ENCODE measurements at regions not wholly inside any gene's neighbourhood (a gene's known extent, or its start where the extent isn't known, plus 50 kb on each side); places are given as distances from the start of the nearest gene placed in this dataset.

DNA sequence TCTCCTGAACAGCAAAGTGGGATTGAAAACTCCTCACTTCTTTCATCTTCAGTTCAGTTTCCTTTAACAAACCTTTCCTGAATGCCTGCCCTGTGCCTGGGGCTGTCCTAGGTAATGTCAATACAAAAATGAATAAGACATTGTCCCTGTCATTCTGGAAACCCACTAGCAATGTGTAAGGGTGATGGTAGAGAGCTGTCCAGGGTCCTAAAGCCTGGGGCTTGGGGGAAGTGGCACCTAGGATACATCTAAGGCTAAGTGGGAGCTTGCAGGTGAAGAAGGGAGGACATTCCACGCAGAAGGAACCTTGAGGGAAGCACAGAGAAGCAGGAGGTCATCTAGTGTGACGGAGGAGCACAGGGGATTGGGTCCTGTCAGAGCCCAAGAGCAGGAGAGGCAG, 212.7 kb upstream of the PPP2R3A start:
- DNase-seq (ENCODE audit: low read depth) = no peak
- H3K4me3 ChIP-seq (ENCODE audit: low read depth, low read length) = no peak overlapping the region
- TF ChIP-seq, protein P1, sequence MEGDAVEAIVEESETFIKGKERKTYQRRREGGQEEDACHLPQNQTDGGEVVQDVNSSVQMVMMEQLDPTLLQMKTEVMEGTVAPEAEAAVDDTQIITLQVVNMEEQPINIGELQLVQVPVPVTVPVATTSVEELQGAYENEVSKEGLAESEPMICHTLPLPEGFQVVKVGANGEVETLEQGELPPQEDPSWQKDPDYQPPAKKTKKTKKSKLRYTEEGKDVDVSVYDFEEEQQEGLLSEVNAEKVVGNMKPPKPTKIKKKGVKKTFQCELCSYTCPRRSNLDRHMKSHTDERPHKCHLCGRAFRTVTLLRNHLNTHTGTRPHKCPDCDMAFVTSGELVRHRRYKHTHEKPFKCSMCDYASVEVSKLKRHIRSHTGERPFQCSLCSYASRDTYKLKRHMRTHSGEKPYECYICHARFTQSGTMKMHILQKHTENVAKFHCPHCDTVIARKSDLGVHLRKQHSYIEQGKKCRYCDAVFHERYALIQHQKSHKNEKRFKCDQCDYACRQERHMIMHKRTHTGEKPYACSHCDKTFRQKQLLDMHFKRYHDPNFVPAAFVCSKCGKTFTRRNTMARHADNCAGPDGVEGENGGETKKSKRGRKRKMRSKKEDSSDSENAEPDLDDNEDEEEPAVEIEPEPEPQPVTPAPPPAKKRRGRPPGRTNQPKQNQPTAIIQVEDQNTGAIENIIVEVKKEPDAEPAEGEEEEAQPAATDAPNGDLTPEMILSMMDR (IDR thresholded peaks at IDR 0.05; ENCODE audit: low read depth, low read length, missing control alignments) = no peak

DNA sequence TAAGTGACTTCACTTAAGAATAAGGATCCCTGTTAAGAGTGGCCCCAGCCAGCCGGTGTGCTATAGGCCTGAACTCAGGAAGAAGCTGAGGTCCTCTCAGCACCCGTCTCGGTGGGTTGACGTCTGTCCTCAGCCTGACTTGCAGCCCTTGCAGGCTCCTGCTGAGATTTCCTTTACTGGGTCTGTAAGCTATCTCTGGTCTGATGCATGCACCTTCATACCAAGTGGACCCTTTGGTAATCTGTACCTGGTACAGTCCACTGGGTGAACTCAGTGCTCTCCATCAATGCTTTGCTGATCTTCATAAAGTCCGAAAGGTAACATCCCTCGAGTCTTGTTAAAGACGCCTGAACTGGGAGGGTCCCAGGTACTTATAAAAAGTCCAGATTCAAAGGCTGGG, 212.0 kb upstream of the PPP2R3A start:
- TF ChIP-seq, protein P1 (IDR thresholded peaks at IDR 0.05; ENCODE audit: low read depth, low read length, missing control alignments) = no peak
- no peak for DNase-seq (ENCODE audit: low read depth)

DNA sequence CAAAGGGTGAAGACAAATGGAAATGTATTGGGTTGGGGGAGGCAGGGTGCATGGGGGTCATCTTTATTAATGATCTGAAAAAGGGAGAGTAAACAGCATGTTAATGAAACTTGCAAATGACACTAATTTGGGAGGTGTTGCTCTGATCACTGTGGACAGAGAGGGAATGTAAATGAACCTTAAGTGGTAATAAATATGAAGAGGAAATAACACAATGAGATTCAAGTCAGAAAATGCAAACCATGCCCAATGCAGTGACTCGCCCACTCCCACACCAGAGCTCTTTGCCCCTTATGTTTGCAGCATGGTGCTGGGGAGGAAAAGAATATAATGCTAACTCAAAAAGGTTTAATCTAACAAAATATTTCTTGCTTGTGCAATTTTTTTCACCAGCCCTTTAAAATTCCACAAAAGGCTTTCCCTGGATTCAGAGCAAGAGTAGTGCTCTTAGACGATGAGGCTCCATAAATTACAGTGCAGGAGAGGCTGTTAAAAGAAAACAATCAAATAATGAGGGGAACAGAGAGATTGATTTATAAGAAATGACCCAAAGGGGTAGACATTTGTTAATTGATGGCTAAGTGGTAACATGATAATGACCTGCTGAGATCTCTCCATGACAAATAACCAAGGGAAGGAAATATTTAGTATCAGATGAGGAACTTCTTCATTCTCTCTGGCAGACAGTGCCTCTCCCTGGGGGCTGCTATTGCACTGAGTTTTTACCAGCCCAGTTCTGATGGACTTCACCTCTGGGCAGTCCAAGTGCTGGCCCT, 210.0 kb upstream of the PPP2R3A start:
- H3K4me3 ChIP-seq (ENCODE audit: low read depth, low read length) = no peak overlapping the region
- TF ChIP-seq, protein P1 (IDR thresholded peaks at IDR 0.05; ENCODE audit: low read depth, low read length, missing control alignments) = no peak
- no peak for DNase-seq (ENCODE audit: low read depth)

More for the DNA sequence above, 212.0 kb upstream of the PPP2R3A start:
- no peak overlapping the region for H3K4me3 ChIP-seq (ENCODE audit: low read depth, low read length)

DNA sequence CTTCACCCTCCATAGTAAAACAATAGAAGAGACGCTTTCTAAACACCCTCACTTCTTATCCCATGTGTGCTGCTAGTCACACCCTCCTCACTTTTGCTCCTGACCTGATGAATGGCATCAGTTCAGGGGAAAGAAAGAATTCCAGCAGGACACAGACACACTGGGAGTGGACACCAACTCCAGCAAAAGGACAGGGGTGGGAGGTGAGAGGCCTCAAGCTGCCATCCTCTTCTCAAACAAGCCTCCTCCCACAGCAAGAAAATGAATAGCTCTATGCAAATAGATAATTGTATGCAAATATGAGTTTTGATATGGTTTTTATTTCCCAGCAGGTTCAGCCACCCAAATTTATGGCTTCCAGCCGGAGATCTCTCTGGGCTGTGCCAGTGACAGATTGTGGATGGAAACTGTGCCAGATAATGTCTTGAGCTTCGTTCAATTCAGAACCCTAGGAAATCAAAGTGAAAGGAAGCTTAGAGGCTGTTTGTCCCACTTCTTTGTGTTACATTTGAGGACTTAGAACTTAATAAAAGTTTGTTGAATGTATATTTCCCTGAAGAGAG, 209.3 kb upstream of the PPP2R3A start:
- TF ChIP-seq, protein P1 (IDR thresholded peaks at IDR 0.05; ENCODE audit: low read depth, low read length, missing control alignments) = no peak
- H3K4me3 ChIP-seq (ENCODE audit: low read depth, low read length) = no peak overlapping the region
- no peak for DNase-seq (ENCODE audit: low read depth)

DNA sequence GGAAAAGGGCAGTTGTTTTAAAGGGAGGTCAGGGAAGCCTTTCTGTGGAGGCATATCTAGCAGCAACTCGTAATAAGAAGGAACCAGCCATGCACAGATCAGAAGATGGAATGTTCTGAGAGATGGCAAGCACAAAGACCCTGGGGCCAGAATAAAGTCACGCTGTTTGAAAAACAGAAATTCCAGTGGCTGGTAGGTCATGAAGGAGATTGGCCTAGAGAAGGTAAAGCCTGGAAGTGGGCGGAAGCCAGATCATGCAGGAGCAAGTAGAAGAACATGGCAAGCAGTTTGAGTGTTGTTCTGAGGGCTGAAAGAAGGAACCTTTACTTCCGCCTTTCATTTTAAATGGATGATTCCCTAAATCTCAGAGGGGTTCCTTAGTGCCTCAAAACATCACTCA, 208.1 kb upstream of the PPP2R3A start:
- no peak overlapping the region for H3K4me3 ChIP-seq (ENCODE audit: low read depth, low read length)
- DNase-seq (ENCODE audit: low read depth) = no peak
- TF ChIP-seq, protein P1 (IDR thresholded peaks at IDR 0.05; ENCODE audit: low read depth, low read length, missing control alignments) = no peak

DNA sequence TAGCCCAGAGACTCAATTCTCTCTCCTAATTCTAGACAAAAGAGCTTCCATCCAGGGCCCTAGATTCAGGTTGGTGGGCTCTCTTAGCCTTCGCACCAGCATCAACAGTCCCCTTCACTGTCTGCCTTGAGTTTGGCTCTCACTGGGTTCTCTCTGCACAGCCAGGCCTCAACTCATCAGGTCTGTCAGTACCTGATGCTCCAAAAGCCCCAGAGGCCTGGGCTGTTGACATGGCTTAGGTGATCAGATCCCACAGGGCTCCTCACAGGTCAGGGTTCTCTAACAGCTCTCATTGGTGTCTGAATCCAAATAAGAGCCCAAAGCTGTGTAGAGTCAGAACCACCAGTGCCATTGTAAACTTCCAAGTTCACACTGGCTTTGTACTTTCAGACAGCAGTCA, 206.6 kb upstream of the PPP2R3A start:
- H3K4me3 ChIP-seq (ENCODE audit: low read depth, low read length) = no peak overlapping the region
- no peak for DNase-seq (ENCODE audit: low read depth)
- TF ChIP-seq, protein P1 (IDR thresholded peaks at IDR 0.05; ENCODE audit: low read depth, low read length, missing control alignments) = no peak

DNA sequence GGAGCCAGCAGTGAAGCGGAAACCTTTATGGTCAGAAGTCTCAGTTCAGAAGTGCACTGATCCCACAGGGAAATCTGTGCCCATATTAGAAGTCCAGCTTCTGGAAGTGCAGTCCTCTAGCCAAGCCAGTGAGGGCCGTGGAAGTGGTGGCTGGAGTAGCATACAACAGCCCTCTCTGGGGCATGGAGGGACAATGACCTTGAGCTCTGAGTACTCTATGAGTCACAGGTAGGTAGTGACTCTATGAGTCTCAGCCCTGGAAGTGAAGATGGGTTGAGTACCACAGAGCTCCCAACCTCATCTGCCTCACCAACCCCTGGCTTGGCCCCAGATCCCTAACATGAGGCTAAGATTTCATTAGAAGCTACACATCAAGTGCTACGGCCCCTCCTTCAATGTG, 205.9 kb upstream of the PPP2R3A start:
- no peak overlapping the region for H3K4me3 ChIP-seq (ENCODE audit: low read depth, low read length)
- TF ChIP-seq, protein P1 (IDR thresholded peaks at IDR 0.05; ENCODE audit: low read depth, low read length, missing control alignments) = no peak
- no peak for DNase-seq (ENCODE audit: low read depth)
